Esophagus mucosa (tissue), 1 donor: ENCODE measurements at regions not wholly inside any gene's neighbourhood (a gene's known extent, or its start where the extent isn't known, plus 50 kb on each side); places are given as distances from the start of the nearest gene placed in this dataset.

Experiments
- ATAC-seq: fragments of 200-7000 bp; cut with Tn5 transposase; one replicate; pipeline ENCODE4 v1.9.1; 2020
- donor health status: DM: yes; HTN: yes; CAD: no.

DNA sequence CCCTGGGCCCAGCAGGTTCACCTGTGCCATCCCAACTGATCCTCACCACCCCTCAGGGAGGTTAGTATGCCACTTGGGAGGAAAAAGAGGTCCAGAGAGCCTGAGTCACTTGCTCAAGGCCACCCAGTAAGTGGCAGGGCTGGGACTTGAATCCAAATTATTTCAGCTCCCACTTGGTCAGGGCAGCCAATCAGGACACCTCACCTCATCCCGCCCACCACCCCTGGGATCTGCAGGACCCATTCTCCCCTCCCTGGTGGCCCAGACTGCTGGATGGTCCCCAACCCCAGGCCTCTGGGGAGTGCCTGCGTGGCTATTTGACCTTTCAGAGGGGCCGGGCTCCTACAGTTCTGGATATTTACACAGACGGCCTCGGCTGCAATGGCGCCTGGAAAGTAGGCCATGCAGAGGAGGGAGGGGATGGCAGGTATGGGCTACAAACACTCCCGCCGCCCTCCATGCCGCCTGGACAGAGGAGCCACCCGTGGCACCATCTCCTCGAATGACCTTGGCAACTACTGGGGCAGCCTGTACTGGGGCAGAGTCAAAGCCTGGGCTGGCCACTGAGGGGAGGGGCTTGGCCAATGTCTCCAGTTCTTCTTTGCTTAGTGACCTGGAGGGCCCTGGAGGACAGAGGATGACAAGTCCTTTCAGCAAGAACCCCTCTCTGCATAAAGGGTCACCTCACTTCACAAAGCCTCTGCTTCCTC lies 153.6 kb upstream of the LINGO1 start:
- no peak for ATAC-seq

- no peak for ATAC-seq
These were observed 151.9 kb upstream of the LINGO1 start for GRCh38 chr15:77784361-77785292.

DNA sequence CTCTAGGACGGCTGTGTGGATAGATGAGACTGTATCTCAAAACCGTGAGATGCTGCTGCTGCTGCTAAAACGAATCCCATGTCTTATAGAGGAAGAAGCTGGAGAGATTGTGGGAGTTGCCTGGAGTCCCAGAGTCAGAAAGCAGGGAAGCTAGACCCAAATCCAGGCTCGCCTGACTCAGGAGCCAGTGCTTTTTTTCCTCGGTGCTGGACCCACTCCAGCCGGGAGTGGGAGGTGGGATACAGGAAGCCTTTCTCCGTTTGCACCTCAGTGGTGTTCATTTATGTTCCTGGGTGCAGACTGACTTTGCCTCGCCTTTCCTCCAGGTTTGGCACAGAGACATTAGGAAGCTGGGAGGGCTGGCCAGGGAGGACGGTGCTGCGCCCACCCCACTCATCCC lies 150.9 kb upstream of the LINGO1 start:
- ATAC-seq = no peak

- no peak for ATAC-seq
These were observed 150.0 kb upstream of the LINGO1 start for GRCh38 chr15:77782691-77783090.

- ATAC-seq = no peak
These were observed 149.2 kb upstream of the LINGO1 start for GRCh38 chr15:77781946-77782240.

DNA sequence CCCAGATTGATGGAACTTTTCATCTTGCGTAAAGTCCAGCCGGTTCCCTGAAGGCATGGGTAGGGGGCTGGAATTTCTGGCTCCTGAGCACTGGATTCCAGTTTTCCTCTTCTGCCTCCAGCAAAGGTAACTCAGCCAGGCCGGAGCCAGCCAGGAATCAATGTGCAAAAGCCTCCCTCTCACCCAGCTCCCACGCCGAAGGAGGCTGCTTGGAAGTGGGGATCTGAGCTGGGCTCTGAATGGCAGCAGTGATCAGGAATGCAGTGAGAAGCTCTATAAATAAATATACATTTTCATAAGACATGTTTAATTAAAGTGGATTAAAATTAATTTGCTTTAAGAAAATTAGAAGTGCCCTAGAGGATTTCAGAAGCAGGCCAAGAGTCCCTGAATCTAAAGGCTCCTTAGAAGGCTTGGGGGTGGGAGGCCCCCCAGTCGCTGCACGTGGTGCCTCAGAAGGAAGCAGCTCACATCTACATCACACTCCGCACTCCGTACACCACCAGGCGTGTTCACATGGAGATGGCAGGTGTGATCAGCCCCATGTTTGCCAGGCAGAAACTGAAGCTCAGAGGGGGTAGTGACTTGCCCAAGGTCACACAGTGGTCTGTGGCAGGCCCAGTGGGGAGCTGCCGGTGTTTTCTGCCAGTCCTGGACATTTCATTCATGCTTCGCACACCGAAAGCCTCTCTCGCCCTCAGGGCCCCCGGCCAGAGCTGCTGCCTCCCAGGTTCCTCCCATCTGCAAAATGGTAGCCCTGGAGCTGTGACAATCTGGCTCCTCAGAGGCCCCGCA lies 148.6 kb upstream of the LINGO1 start:
- ATAC-seq = no peak

DNA sequence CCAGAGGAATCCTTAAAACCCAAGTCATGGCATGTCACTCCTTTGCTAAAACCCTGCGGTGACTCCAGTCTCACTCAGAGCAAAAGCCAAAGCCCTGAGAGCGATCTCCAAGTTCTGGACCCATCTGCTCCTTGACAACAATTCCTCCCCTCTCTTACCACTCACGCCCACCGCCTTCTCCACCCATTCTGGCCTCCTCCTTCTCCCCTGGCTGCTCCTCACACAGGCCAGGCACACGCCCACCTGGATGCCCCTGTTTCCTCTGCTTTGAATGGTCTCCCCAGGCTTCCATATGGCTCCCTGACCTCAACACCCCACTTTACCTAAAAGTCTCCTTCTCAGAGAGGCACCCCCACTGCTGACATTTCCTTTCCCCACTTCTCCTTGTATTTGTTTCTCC lies 146.1 kb upstream of the LINGO1 start:
- ATAC-seq = no peak

DNA sequence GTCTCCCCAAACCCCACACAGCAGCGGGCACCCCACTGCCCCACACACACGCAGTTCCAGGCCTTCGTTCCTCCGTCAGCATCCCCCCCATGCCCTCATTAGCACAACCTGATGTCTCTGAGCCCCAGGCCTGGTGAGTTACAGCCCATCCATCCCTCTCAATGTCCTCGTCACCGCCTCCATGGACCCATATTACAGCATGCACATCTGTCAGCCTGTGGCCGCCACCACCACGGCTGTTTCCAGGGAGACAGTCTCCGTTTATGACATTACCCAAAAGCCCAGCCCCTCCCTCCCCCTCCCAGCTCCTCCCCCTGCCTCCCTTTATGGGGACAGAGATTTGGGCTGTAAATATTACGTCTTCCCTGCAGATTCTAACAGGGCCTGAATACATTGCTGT lies 143.1 kb upstream of the LINGO1 start:
- ATAC-seq = no peak

DNA sequence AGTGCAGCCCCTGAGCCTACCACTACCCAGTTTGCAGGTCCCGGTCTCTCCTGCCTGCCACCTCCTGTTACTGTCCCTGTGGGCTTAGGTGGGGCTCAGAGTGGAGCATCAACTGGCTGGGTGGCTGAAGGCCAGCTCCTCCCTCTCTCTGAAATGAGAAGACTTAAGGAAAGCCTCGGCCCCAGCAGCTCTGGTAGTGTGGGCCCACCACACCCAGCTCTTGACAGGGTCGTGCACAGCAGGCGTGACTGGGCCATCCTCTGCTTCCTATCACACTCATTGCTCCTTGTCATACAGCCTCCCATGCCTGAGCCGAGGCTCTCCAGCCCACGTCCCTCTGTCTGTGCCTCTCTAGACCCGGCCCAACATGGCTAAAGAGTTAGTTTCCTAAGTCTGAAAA lies 142.7 kb upstream of the LINGO1 start:
- ATAC-seq = no peak

- ATAC-seq = no peak
These were observed 141.6 kb upstream of the LINGO1 start for GRCh38 chr15:77774350-77774749.

DNA sequence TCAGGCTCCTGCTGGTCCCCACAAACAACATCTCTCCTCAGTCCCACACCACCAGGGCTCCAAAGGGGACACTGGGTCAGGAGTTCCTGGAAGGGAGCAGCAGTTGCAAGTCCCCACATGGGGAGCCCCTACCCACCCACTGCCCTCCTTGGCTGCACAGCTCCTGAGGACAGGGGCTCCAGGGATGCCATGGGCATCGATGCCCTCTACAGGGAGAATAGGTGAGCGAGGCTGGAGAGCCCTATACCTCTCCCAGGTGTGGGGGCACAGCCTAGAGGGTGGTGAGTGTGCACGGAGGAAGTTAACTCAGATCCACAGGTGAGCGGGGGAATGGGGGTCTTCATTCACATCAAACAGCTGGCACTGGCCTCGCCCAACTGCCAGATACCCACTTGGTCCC lies 141.2 kb upstream of the LINGO1 start:
- ATAC-seq = no peak

- no peak for ATAC-seq
These were observed 140.1 kb upstream of the LINGO1 start for GRCh38 chr15:77772641-77773402.

DNA sequence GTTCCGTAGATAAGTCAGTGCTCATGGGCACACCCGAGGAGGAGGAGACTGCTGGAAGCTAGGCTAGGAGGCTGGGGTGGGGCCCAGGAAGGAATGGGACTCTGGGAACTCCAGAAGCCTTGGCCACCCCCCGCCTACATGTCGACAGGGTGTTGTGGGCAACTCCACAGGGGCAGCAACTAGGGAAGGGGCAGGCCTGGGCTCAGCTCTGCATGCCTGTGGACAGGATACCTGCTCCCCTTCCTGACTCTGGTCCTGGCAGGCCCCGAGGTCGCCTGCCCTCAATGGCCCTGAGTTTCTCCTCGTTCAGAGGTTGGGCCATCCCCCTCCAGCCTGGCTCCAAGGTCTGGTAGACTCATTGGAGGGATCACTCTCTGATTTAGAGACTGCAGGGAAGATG lies 138.9 kb upstream of the LINGO1 start:
- no peak for ATAC-seq

GRCh38 chr15:77769700-77770099 lies 137.0 kb upstream of the LINGO1 start:
- ATAC-seq = no peak

DNA sequence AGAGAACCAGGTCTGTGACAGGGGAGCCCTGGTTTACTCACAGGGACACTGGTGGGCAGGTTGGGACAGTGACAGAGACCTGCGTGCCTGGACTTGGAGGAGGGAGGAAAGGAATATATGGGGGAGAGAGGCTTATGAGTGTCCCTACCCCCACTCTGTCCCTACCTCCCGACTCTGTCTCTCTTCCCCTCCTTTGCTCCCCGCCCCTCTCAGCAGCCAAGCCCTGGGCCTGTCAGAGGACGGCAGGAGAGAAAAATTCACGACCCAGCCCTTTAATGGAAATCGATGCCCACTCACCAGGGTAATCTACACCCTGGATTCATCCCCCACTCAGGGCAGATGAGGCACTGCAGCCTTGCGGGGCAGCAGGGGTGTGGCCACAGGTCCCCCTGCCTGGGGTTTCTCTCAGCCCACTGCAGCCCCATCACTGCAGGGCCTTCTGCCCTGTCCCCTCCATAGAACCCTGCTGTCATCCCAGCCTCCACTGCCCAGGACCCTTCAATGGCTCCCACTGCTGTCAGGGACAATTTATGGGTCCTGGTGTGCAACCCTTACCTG lies 135.9 kb upstream of the LINGO1 start:
- no peak for ATAC-seq

- peak; percentile 18 for ATAC-seq
These were observed 135.4 kb upstream of the LINGO1 start for GRCh38 chr15:77768107-77768506.

GRCh38 chr15:77764095-77764494 lies 131.4 kb upstream of the LINGO1 start:
- no peak for ATAC-seq

- ATAC-seq = no peak
These were observed 130.1 kb upstream of the LINGO1 start for GRCh38 chr15:77762747-77763355.

DNA sequence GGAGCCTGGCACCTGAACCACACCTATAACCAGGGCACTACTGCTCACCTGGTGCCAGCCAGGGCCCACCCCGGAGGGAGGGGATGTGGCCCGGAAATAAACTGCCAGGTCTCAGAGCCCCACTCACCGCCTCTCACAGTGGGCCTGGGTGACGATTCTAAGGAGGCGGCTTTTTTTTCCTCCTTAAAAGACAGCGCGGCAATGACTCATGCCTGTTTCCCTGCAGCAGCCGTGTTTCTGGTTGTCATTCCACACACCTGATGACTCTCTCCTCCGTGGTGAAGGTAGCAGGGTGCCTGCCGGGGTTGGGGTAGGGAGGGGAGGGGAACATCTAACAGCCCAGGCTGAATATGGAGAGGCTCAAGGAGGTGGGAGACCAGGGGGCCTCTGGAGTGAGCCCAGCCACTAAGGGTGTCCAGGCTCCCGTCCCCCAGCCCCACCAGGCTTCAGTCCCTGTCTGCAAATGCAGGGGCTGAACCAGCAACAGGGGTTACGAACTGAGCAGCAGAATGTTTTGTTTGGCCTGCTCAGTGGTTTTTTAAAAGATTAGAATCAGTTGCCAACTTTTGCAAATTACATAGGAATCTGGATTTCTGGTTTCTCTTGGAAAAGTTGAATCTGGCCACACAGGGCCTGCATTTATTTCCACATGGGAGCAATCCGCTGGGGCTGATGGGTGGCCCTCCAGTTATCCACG lies 127.3 kb upstream of the LINGO1 start:
- ATAC-seq = no peak

GRCh38 chr15:77753939-77754338 lies 121.2 kb upstream of the LINGO1 start:
- no peak for ATAC-seq

DNA sequence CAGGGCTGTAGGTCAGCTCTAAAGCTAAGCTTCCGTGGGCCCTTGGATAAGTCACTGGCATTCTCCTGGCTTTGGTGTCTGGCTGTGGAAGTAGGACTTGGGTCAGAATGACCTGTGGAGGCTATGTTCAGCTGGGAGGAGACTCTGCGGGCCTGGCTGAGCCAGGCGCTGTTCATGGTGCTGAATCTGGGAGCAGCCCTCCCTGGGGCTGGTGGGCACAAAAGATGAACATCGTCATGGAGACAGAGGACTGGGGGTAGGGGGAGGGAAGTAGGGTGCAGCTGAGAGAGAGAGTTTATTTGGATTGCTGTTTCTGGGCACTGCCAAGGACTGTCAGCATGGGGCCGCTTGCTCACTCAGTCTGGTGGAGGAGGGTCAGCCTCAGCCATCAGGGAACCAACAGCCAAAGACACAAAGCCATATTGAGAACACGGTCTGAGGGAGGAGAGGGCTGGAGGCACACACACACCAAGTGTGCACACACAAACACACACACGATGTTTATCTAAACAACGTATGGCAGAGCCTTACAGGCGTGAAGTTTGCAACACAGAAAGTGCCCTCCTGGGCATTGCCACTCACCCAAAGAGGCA lies 120.7 kb upstream of the LINGO1 start:
- ATAC-seq = no peak
